ENCODE measurements at regions not wholly inside any gene's neighbourhood (a gene's known extent, or its start where the extent isn't known, plus 50 kb on each side); places are given as distances from the start of the nearest gene placed in this dataset.

GRCh38 chr3:80233576-80233975, 465.8 kb upstream of the ROBO1 start:
- no peak for TF ChIP-seq CTCF (IDR thresholded peaks at IDR 0.05; ENCODE audit: low read depth, low read length)
- no peak for DNase-seq
- H3K4me3 ChIP-seq (ENCODE audit: low read depth, low read length), result no peak overlapping the region

GRCh38 chr3:80232760-80233159, 465.0 kb upstream of the ROBO1 start:
- no peaks in the 10 kb centered on the region; the same call in 1 of the 2 replicates for H3K4me1 ChIP-seq
- H3K4me3 ChIP-seq (ENCODE audit: low read depth, low read length), result no peak overlapping the region
- H3K9me3 ChIP-seq, result no peaks in the 10 kb centered on the region
- no peak for DNase-seq
- no peaks in the 10 kb centered on the region for H3K36me3 ChIP-seq
- TF ChIP-seq CTCF (IDR thresholded peaks at IDR 0.05; ENCODE audit: low read depth, low read length), result no peak
- no peaks in the 10 kb centered on the region for H3K27me3 ChIP-seq

More at GRCh38 chr3:80233576-80233975, 465.8 kb upstream of the ROBO1 start:
- Histone ChIP-seq H3K36me3 (no peaks in the 10 kb centered on the region), H3K9me3 (no peaks in the 10 kb centered on the region), H3K27me3 (no peaks in the 10 kb centered on the region), H3K4me1 (no peaks in the 10 kb centered on the region; the same call in 1 of the 2 replicates)

- TF ChIP-seq CTCF (IDR thresholded peaks at IDR 0.05; ENCODE audit: low read depth, low read length), result no peak
- no peak for DNase-seq
- Histone ChIP-seq H3K4me3 (ENCODE audit: low read depth, low read length) (no peak overlapping the region), H3K36me3 (no peaks in the 10 kb centered on the region), H3K4me1 (no peaks in the 10 kb centered on the region; the same call in 1 of the 2 replicates), H3K27me3 (no peaks in the 10 kb centered on the region), H3K9me3 (no peaks in the 10 kb centered on the region)
Measured at GRCh38 chr3:80230962-80231361, 463.2 kb upstream of the ROBO1 start.

- no peak for TF ChIP-seq CTCF (IDR thresholded peaks at IDR 0.05; ENCODE audit: low read depth, low read length)
- Histone ChIP-seq H3K4me3 (ENCODE audit: low read depth, low read length) (no peak overlapping the region), H3K36me3 (no peaks in the 10 kb centered on the region), H3K27me3 (no peaks in the 10 kb centered on the region), H3K9me3 (no peaks in the 10 kb centered on the region), H3K4me1 (no peaks in the 10 kb centered on the region)
- no peak for DNase-seq
Measured at GRCh38 chr3:80227216-80227615, 459.4 kb upstream of the ROBO1 start.

GRCh38 chr3:80215191-80215590, 447.4 kb upstream of the ROBO1 start:
- H3K9me3 ChIP-seq, result no peaks in the 10 kb centered on the region
- H3K36me3 ChIP-seq, result no peaks in the 10 kb centered on the region
- H3K4me1 ChIP-seq, result no peaks in the 10 kb centered on the region
- TF ChIP-seq CTCF (IDR thresholded peaks at IDR 0.05; ENCODE audit: low read depth, low read length), result no peak
- no peak overlapping the region for H3K4me3 ChIP-seq (ENCODE audit: low read depth, low read length)
- H3K27me3 ChIP-seq, result no peaks in the 10 kb centered on the region
- no peak for DNase-seq

GRCh38 chr3:80213086-80213485, 445.3 kb upstream of the ROBO1 start:
- H3K36me3 ChIP-seq, result no peaks in the 10 kb centered on the region
- H3K27me3 ChIP-seq, result no peaks in the 10 kb centered on the region
- TF ChIP-seq CTCF (IDR thresholded peaks at IDR 0.05; ENCODE audit: low read depth, low read length), result no peak
- no peak overlapping the region for H3K4me3 ChIP-seq (ENCODE audit: low read depth, low read length)
- no peak for DNase-seq
- H3K9me3 ChIP-seq, result no peaks in the 10 kb centered on the region
- H3K4me1 ChIP-seq, result no peaks in the 10 kb centered on the region

All from BE2C (cell line).